ENCODE measurements at regions not wholly inside any gene's neighbourhood (a gene's known extent, or its start where the extent isn't known, plus 50 kb on each side); places are given as distances from the start of the nearest gene placed in this dataset.

DNA sequence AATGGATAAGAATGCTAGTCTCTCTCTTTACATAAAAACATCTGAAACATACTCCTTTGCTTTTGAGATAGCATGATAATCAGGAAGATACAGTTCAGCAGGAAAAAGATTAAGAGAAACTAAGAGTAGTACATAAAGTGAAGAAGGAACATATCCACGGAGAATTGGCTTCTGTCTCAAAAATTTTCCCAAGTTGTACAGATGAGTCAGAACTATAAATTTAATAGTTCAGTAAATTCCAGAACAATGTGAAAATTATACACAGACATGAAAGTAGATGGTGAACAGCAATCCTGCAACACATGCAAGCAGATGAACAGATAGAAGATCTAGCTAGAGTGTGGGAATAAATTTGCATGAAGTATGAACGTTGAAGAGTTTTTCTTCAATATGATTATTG is 691.4 kb upstream of the RIOK2 start:
- intact Hi-C loops (cut with DNase I) = no loop called here
- DNase-seq = no peak

DNA sequence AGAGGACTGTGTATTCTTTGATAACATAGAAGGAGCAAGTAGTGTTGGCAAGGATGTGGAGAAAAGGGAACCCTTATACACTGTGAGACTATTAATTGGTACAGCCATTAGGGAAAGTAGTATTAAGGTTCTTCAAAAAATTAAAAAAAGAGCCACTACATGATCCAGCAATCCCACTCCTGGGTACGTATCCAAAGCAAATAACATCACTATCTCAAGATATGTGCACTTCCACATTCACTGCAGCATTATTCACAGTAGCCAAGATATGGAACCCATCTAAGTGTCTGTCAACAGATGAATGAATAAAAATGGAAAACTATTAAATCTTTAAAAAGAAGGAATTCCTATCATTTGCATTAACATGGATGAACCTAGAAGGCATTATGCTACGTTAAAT is 693.2 kb upstream of the RIOK2 start:
- Histone ChIP-seq H3K27me3 (ENCODE audit: control insufficient read depth in 1 of 2, insufficient read depth in 2 of 2, low read length in 1 of 2) (no peaks in the 10 kb centered on the region), H3K4me3 (ENCODE audit: low read length in 2 of 2) (no peak overlapping the region), H3K27ac (ENCODE audit: low read depth in 1 of 2, low read length in 2 of 2) (no peak overlapping the region), H3K36me3 (ENCODE audit: control insufficient read depth in 1 of 2, insufficient read depth in 2 of 2, low read length in 1 of 2) (no peaks in the 10 kb centered on the region), H3K4me1 (ENCODE audit: control insufficient read depth in 1 of 2, insufficient read depth in 2 of 2, low read length in 2 of 2) (no peaks in the 10 kb centered on the region), H3K9me3 (ENCODE audit: control insufficient read depth, low read length) (peaks cover 2% of the 10 kb centered on the region)
- intact Hi-C loops (cut with DNase I) = no loop called here
- WGBS, 2 donors = 53 to 71% methylated on average over 2 of the region's 2 CpGs
- no peak for DNase-seq
- no peak for ATAC-seq (ENCODE audit: low FRiP score)

More for the DNA sequence above, 691.4 kb upstream of the RIOK2 start:
- H3K4me1 ChIP-seq (ENCODE audit: control insufficient read depth in 1 of 2, insufficient read depth in 2 of 2, low read length in 2 of 2) = no peaks in the 10 kb centered on the region
- H3K36me3 ChIP-seq (ENCODE audit: control insufficient read depth in 1 of 2, insufficient read depth in 2 of 2, low read length in 1 of 2) = no peaks in the 10 kb centered on the region
- ATAC-seq (ENCODE audit: low FRiP score) = no peak
- 78 to 79% methylated on average over 2 of the region's 2 CpGs for WGBS, 2 donors
- no peak overlapping the region for H3K27ac ChIP-seq (ENCODE audit: low read depth in 1 of 2, low read length in 2 of 2)
- H3K9me3 ChIP-seq (ENCODE audit: control insufficient read depth, low read length) = peaks cover 2% of the 10 kb centered on the region
- no peak overlapping the region for H3K4me3 ChIP-seq (ENCODE audit: low read length in 2 of 2)
- no peaks in the 10 kb centered on the region for H3K27me3 ChIP-seq (ENCODE audit: control insufficient read depth in 1 of 2, insufficient read depth in 2 of 2, low read length in 1 of 2)

DNA sequence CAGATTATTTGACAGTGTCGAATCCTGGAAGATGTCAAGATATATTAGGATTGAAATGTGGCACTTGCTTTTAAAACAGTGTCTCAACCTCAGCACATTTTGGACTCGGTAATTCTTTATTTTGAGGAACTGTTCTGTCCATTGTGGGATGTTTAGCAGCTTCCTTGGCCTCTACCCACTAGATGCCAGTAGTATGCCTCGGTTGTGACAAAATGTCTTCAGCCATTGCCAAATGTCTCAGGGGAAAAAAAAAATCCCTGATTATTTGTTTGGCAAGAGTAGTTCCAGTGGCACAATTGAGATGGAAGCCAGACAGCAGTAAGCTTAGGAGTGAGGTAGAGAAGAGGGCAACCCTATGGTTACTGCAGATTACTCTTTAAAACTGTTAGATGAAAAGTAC is 694.5 kb upstream of the RIOK2 start:
- intact Hi-C loops (cut with DNase I) = no loop called here
- H3K36me3 ChIP-seq (ENCODE audit: control insufficient read depth in 1 of 2, insufficient read depth in 2 of 2, low read length in 1 of 2) = no peaks in the 10 kb centered on the region
- H3K4me3 ChIP-seq (ENCODE audit: low read length in 2 of 2) = no peak overlapping the region
- H3K9me3 ChIP-seq (ENCODE audit: control insufficient read depth, low read length) = peaks cover 2% of the 10 kb centered on the region
- H3K27me3 ChIP-seq (ENCODE audit: control insufficient read depth in 1 of 2, insufficient read depth in 2 of 2, low read length in 1 of 2) = no peaks in the 10 kb centered on the region
- no peak overlapping the region for H3K27ac ChIP-seq (ENCODE audit: low read depth in 1 of 2, low read length in 2 of 2)
- H3K4me1 ChIP-seq (ENCODE audit: control insufficient read depth in 1 of 2, insufficient read depth in 2 of 2, low read length in 2 of 2) = no peaks in the 10 kb centered on the region
- 53 to 54% methylated on average over 3 of the region's 3 CpGs for WGBS, 2 donors
- no peak for ATAC-seq (ENCODE audit: low FRiP score)
- no peak for DNase-seq

DNA sequence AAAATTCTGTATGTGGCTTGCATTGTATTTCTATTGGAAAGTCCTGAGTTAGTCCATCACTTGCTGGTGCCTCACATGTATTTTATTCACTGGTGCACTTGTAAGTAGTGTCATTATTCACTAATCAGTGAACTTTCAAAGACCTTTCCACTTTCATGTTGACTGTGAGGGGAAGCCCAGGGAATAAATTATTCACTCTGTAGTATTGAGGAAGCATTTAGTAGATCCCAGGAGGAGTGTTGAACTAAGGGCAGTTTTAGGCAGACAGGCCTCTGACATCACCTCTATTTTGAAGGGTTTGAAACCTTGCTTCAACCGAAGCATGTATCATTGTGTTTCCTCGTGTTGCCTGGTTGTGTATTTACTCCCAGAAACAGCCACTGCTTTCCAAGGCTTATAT is 705.4 kb upstream of the RIOK2 start:
- Histone ChIP-seq H3K27me3 (ENCODE audit: control insufficient read depth in 1 of 2, insufficient read depth in 2 of 2, low read length in 1 of 2) (no peaks in the 10 kb centered on the region), H3K36me3 (ENCODE audit: control insufficient read depth in 1 of 2, insufficient read depth in 2 of 2, low read length in 1 of 2) (no peaks in the 10 kb centered on the region), H3K4me3 (ENCODE audit: low read length in 2 of 2) (no peak overlapping the region), H3K27ac (ENCODE audit: low read depth in 1 of 2, low read length in 2 of 2) (no peak overlapping the region), H3K9me3 (ENCODE audit: control insufficient read depth, low read length) (peaks cover 3% of the 10 kb centered on the region), H3K4me1 (ENCODE audit: control insufficient read depth in 1 of 2, insufficient read depth in 2 of 2, low read length in 2 of 2) (no peaks in the 10 kb centered on the region)
- WGBS, 2 donors = 17 to 21% methylated on average over 2 of the region's 2 CpGs
- DNase-seq (no peak), ATAC-seq (ENCODE audit: low FRiP score) (no peak)
- intact Hi-C loops (cut with DNase I) = no loop called here

DNA sequence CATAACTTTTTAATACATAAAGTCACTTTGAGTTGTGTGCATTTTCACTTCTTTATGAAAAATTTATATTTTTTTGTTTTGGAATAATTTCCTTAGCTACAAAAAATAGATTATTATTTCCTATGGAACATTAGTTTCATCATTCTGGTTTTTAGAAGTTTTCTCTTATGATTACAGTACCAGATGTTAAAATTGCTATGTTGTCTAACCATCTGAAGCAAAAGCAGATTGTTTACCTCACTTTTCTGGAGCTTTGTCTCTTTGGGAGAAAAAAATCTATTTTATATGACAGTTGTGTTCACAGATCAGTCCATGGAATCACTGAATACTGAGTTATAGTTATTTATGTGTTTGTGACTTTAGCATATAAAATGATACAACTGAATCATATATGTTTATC is 708.9 kb upstream of the RIOK2 start:
- Histone ChIP-seq H3K9me3 (ENCODE audit: control insufficient read depth, low read length) (no peaks in the 10 kb centered on the region), H3K36me3 (ENCODE audit: control insufficient read depth in 1 of 2, insufficient read depth in 2 of 2, low read length in 1 of 2) (no peaks in the 10 kb centered on the region), H3K27me3 (ENCODE audit: control insufficient read depth in 1 of 2, insufficient read depth in 2 of 2, low read length in 1 of 2) (no peaks in the 10 kb centered on the region), H3K4me1 (ENCODE audit: control insufficient read depth in 1 of 2, insufficient read depth in 2 of 2, low read length in 2 of 2) (no peaks in the 10 kb centered on the region), H3K4me3 (ENCODE audit: low read length in 2 of 2) (no peak overlapping the region), H3K27ac (ENCODE audit: low read depth in 1 of 2, low read length in 2 of 2) (no peak overlapping the region)
- DNase-seq (no peak), ATAC-seq (ENCODE audit: low FRiP score) (no peak)
- intact Hi-C loops (cut with DNase I) = no loop called here

DNA sequence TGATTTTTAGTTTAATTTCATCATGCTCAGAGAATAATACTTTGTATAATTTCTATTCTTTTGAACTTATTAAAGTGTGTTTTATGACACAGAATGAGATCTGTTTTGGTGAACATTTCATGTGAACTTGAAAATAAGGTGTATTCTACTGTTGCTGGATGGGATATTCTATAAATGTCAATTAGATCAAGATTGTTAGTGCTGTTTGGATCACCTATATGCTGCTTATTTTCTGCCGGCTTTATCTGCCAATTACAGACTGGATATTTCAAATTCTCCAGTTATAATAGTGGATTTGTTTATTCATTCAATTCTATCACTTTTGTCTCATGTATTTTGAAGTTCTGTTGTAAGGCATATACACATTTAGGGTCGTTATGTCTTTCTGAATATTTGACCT is 720.7 kb upstream of the RIOK2 start:
- H3K4me3 ChIP-seq (ENCODE audit: low read length in 2 of 2) = no peak overlapping the region
- DNase-seq (no peak), ATAC-seq (ENCODE audit: low FRiP score) (no peak)
- intact Hi-C loops (cut with DNase I) = no loop called here
- no peaks in the 10 kb centered on the region for H3K27me3 ChIP-seq (ENCODE audit: control insufficient read depth in 1 of 2, insufficient read depth in 2 of 2, low read length in 1 of 2)
- no peaks in the 10 kb centered on the region for H3K36me3 ChIP-seq (ENCODE audit: control insufficient read depth in 1 of 2, insufficient read depth in 2 of 2, low read length in 1 of 2)
- H3K4me1 ChIP-seq (ENCODE audit: control insufficient read depth in 1 of 2, insufficient read depth in 2 of 2, low read length in 2 of 2) = no peaks in the 10 kb centered on the region
- H3K27ac ChIP-seq (ENCODE audit: low read depth in 1 of 2, low read length in 2 of 2) = no peak overlapping the region
- 81 to 83% methylated on average over 2 of the region's 2 CpGs for WGBS, 2 donors
- peaks cover 2% of the 10 kb centered on the region for H3K9me3 ChIP-seq (ENCODE audit: control insufficient read depth, low read length)

DNA sequence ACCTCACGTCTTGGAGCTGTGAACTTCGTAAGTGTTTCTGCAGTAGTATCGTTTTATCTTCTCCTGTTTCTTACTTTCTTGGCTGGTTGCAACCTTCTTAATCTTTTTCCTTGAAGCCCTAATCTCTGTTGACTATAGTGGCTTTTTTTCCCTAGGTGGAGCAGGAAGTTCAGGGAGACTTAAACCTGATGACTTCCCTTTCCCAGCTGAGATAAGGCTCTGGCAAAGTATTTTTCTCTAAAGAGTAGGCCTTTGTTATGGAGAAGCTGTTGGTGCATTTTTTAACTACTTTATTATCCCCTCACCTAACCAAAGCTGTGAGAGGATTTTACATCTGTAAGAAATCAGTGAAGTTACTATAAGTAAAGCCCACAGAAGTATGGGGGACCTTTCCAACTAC is 723.1 kb upstream of the RIOK2 start:
- no peaks in the 10 kb centered on the region for H3K36me3 ChIP-seq (ENCODE audit: control insufficient read depth in 1 of 2, insufficient read depth in 2 of 2, low read length in 1 of 2)
- no peak for DNase-seq

DNA sequence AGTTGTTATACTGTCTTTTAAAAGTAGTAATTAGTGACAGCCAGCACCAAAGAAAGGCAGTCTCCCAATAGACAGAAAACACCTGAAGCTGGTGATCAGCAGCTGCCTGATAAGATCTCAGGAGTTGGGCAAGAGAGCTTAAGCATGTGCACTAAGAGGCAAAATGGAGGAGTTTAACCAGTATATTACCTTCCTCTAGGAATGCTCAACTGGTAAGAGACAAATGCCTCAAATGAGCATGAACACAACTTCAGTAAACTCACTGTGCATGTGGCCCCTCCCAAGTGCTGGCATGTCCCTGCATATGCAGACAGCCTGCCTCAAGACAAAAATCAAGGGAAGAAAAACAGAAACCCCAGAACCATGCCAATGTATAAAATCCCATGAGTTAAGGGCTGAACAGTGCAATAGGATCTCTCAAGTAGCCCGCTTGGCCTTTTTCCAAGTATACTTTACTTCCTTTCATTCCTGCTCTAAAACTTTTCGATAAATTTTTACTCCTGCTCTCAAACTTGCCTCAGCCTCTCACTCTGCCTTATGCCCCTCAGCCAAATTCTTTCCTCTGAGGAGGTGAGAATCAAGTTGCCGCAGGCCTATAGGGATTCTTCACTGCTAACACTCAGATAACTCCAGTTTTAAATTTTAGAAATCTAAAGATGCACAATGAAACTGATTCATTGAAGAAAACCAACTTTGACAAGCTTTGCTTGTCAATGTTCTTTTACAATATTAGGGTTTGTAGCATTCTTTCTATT is 724.8 kb upstream of the RIOK2 start:
- peaks cover 2% of the 10 kb centered on the region for H3K9me3 ChIP-seq (ENCODE audit: control insufficient read depth, low read length)
- H3K4me3 ChIP-seq (ENCODE audit: low read length in 2 of 2) = no peak overlapping the region
- no peaks in the 10 kb centered on the region for H3K4me1 ChIP-seq (ENCODE audit: control insufficient read depth in 1 of 2, insufficient read depth in 2 of 2, low read length in 2 of 2)
- no peak overlapping the region for H3K27ac ChIP-seq (ENCODE audit: low read depth in 1 of 2, low read length in 2 of 2)
- H3K27me3 ChIP-seq (ENCODE audit: control insufficient read depth in 1 of 2, insufficient read depth in 2 of 2, low read length in 1 of 2) = no peaks in the 10 kb centered on the region
- WGBS, 2 donors = 85 to 87% methylated on average over 3 of the region's 3 CpGs
- intact Hi-C loops (cut with DNase I) = no loop called here
- DNase-seq (no peak), ATAC-seq (ENCODE audit: low FRiP score) (no peak)
- no peaks in the 10 kb centered on the region for H3K36me3 ChIP-seq (ENCODE audit: control insufficient read depth in 1 of 2, insufficient read depth in 2 of 2, low read length in 1 of 2)

More for the DNA sequence above, 723.1 kb upstream of the RIOK2 start:
- H3K4me3 ChIP-seq (ENCODE audit: low read length in 2 of 2) = no peak overlapping the region
- H3K9me3 ChIP-seq (ENCODE audit: control insufficient read depth, low read length) = peaks cover 2% of the 10 kb centered on the region
- no peak overlapping the region for H3K27ac ChIP-seq (ENCODE audit: low read depth in 1 of 2, low read length in 2 of 2)
- H3K4me1 ChIP-seq (ENCODE audit: control insufficient read depth in 1 of 2, insufficient read depth in 2 of 2, low read length in 2 of 2) = no peaks in the 10 kb centered on the region
- ATAC-seq (ENCODE audit: low FRiP score) = no peak
- intact Hi-C loops (cut with DNase I) = no loop called here
- WGBS, 2 donors = 53 to 81% methylated on average over 3 of the region's 3 CpGs
- H3K27me3 ChIP-seq (ENCODE audit: control insufficient read depth in 1 of 2, insufficient read depth in 2 of 2, low read length in 1 of 2) = no peaks in the 10 kb centered on the region

DNA sequence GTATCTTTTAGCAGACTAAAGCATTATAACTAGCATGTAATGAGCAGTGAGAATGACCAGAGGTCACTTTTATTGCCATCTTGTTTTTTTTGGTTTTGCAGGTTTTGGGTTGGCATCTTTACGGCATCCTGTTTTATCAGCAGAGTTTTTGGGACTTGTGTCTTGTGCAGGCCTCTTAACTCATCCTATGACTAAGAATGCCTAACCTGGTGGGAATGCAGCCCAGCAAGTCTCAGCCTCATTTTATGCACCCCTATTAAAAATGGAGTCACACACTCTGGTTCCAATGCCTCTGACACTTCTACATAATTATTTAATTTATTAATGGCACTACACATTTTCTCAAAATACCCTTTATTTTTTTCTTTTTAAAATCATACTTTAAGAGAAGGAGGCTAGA is 726.5 kb upstream of the RIOK2 start:
- Histone ChIP-seq H3K9me3 (ENCODE audit: control insufficient read depth, low read length) (no peaks in the 10 kb centered on the region), H3K36me3 (ENCODE audit: control insufficient read depth in 1 of 2, insufficient read depth in 2 of 2, low read length in 1 of 2) (no peaks in the 10 kb centered on the region), H3K27me3 (ENCODE audit: control insufficient read depth in 1 of 2, insufficient read depth in 2 of 2, low read length in 1 of 2) (no peaks in the 10 kb centered on the region), H3K27ac (ENCODE audit: low read depth in 1 of 2, low read length in 2 of 2) (no peak overlapping the region), H3K4me1 (ENCODE audit: control insufficient read depth in 1 of 2, insufficient read depth in 2 of 2, low read length in 2 of 2) (no peaks in the 10 kb centered on the region), H3K4me3 (ENCODE audit: low read length in 2 of 2) (no peak overlapping the region)
- intact Hi-C loops (cut with DNase I) = no loop called here
- ATAC-seq (ENCODE audit: low FRiP score) (no peak), DNase-seq (no peak)
- 85 to 89% methylated on average over 1 of the region's 1 CpG for WGBS, 2 donors

Data from aorta (tissue), 5 donors.